Liver (tissue), 7 donors: ENCODE measurements at regions not wholly inside any gene's neighbourhood (a gene's known extent, or its start where the extent isn't known, plus 50 kb on each side); places are given as distances from the start of the nearest gene placed in this dataset.
A peak's percentile ranks its signal among the peaks of the same experiment; 100 is the strongest.

Experiments used
- DNase-seq: peaks from one replicate; pipeline ENCODE4 v3.0.0-alpha.2; 2017; ENCODE audit warnings: low spot score
- H3K27ac ChIP-seq, 2 donors: one replicate each; pipeline ENCODE4 v1.7.0; 2013; ENCODE audit warnings: inconsistent platforms in 2 of 2, low read length in 2 of 2, control low read depth in 1 of 2, low read depth in 1 of 2, mild to moderate bottlenecking in 1 of 2
- H3K27me3 ChIP-seq, 4 donors: one replicate each; pipeline versions ENCODE4 v1.6.1 to v1.7.0; 2013; ENCODE audit warnings: low read length in 3 of 4, inconsistent platforms in 1 of 4, mild to moderate bottlenecking in 1 of 4, moderate library complexity in 1 of 4; ENCODE audit not compliant: control insufficient read depth in 4 of 4, insufficient read depth in 4 of 4
- H3K36me3 ChIP-seq, 4 donors: one replicate each; pipeline versions ENCODE4 v1.6.1 to v1.7.0; 2013; ENCODE audit warnings: low read length in 3 of 4, mild to moderate bottlenecking in 3 of 4, low read depth in 1 of 4, moderate library complexity in 1 of 4; ENCODE audit not compliant: control insufficient read depth in 4 of 4, insufficient read depth in 3 of 4
- H3K4me1 ChIP-seq, 4 donors: one replicate each; pipeline versions ENCODE4 v1.6.1 to v1.7.0; 2013; ENCODE audit warnings: low read length in 3 of 4, mild to moderate bottlenecking in 3 of 4, moderate library complexity in 1 of 4; ENCODE audit not compliant: control insufficient read depth in 4 of 4, insufficient read depth in 4 of 4
- H3K4me3 ChIP-seq, 3 donors: one replicate each; pipeline versions ENCODE4 v1.6.1 to v1.7.0; 2013; ENCODE audit warnings: low read length in 3 of 3, control low read depth in 1 of 3, low read depth in 1 of 3, mild to moderate bottlenecking in 1 of 3
- H3K9ac ChIP-seq, 2 donors: one replicate each; pipeline ENCODE4 v1.7.0; 2013; ENCODE audit warnings: low read length in 2 of 2, mild to moderate bottlenecking in 2 of 2, moderate library complexity in 2 of 2, control low read depth in 1 of 2, low read depth in 1 of 2
- H3K9me3 ChIP-seq, 4 donors: one replicate each; pipeline versions ENCODE4 v1.6.1 to v1.7.0; 2013; ENCODE audit warnings: low read length in 3 of 4; ENCODE audit not compliant: control insufficient read depth in 4 of 4
- ATF3 ChIP-seq: IDR thresholded peaks from 2 replicates; pipeline ENCODE4 v1.6.1; 2016; ENCODE audit warnings: antibody characterized with exemption
- FOXA1 ChIP-seq: IDR thresholded peaks from 2 replicates; pipeline ENCODE4 v1.6.1; 2016; ENCODE audit warnings: antibody characterized with exemption
- FOXA2 ChIP-seq: IDR thresholded peaks from 2 replicates; pipeline ENCODE4 v1.6.1; 2016; ENCODE audit warnings: antibody characterized with exemption
- GABPA ChIP-seq, 2 donors: IDR thresholded peaks in 1 of 2; conservative IDR thresholded peaks in 1 of 2; 2 replicates each; pipeline ENCODE4 v1.6.1; 2016; ENCODE audit warnings: antibody characterized with exemption in 2 of 2, mild to moderate bottlenecking in 1 of 2, moderate library complexity in 1 of 2
- HNF4A ChIP-seq, 2 donors: conservative IDR thresholded peaks; 2 replicates each; pipeline ENCODE4 v1.6.1; 2016; ENCODE audit warnings: antibody characterized with exemption in 2 of 2, mild to moderate bottlenecking in 2 of 2
- HNF4G ChIP-seq: IDR thresholded peaks from 2 replicates; pipeline ENCODE4 v1.6.1; 2016; ENCODE audit warnings: antibody characterized with exemption
- JUND ChIP-seq, 2 donors: IDR thresholded peaks; 2 replicates each; pipeline ENCODE4 v1.6.1; 2016; ENCODE audit warnings: antibody characterized with exemption in 2 of 2
- MAX ChIP-seq: IDR thresholded peaks from 2 replicates; pipeline ENCODE4 v1.6.1; 2016; ENCODE audit warnings: antibody characterized with exemption
- NR2F2 ChIP-seq: IDR thresholded peaks from 2 replicates; pipeline ENCODE4 v1.6.1; 2016; ENCODE audit warnings: antibody characterized with exemption
- RAD21 ChIP-seq, 2 donors: IDR thresholded peaks; 2 replicates each; pipeline ENCODE4 v1.6.1; 2016; ENCODE audit warnings: antibody characterized with exemption in 2 of 2, mild to moderate bottlenecking in 2 of 2
- REST ChIP-seq: IDR thresholded peaks from 2 replicates; pipeline ENCODE4 v1.6.1; 2016; ENCODE audit warnings: antibody characterized with exemption, mild to moderate bottlenecking
- TAF1 ChIP-seq: conservative IDR thresholded peaks from 2 replicates; pipeline ENCODE4 v1.6.1; 2016; ENCODE audit warnings: antibody characterized with exemption, mild to moderate bottlenecking
- YY1 ChIP-seq: IDR thresholded peaks from 2 replicates; pipeline ENCODE4 v1.6.1; 2016; ENCODE audit warnings: antibody characterized with exemption, mild to moderate bottlenecking
- WGBS: extraction: QIAGEN DNeasy Blood & Tissue Kit; methylation state at CpG from one replicate; pipeline ENCODE4 v1.1.7; 2013; 5-methylcytosine and 5-hydroxymethylcytosine counted together
- donor health status: healthy.
- donor health status: healthy.
- donor health status: healthy.
- donor health status: healthy.

GRCh38 chr13:93001866-93002461 lies 224.6 kb upstream of the GPC6 start:
- H3K4me3 ChIP-seq: no peak overlapping the region
- peaks cover 0 to 3% (median under 1%) of the 10 kb centered on the region in 4 donors for H3K9me3 ChIP-seq
- no peaks in the 10 kb centered on the region for H3K4me1 ChIP-seq
- WGBS: 88% methylated on average over 5 of the region's 5 CpGs
- no peak overlapping the region for H3K27ac ChIP-seq
- H3K9ac ChIP-seq: no peak overlapping the region
- TF ChIP-seq REST: no peak
- TF ChIP-seq NR2F2: no peak
- no peak for TF ChIP-seq ATF3
- TF ChIP-seq HNF4A (conservative IDR thresholded peaks at IDR 0.05): no peak
- TF ChIP-seq YY1: no peak
- no peak for TF ChIP-seq HNF4G
- no peaks in the 10 kb centered on the region for H3K27me3 ChIP-seq
- no peak for DNase-seq
- no peaks in the 10 kb centered on the region for H3K36me3 ChIP-seq

GRCh38 chr13:93003531-93003930 lies 223.1 kb upstream of the GPC6 start:
- Histone ChIP-seq H3K36me3 (no peaks in the 10 kb centered on the region), H3K4me3 (no peak overlapping the region), H3K27me3 (no peaks in the 10 kb centered on the region), H3K27ac (no peak overlapping the region), H3K9ac (no peak overlapping the region), H3K9me3 (peaks cover 0 to 6% (median under 1%) of the 10 kb centered on the region in 4 donors), H3K4me1 (no peaks in the 10 kb centered on the region)
- DNase-seq: no peak
- WGBS: 89% methylated on average over 3 of the region's 3 CpGs
- TF ChIP-seq FOXA2: no peak
- TF ChIP-seq FOXA1: no peak
- no peak for TF ChIP-seq MAX
- no peak for TF ChIP-seq NR2F2
- TF ChIP-seq JUND (IDR thresholded peaks at IDR 0.05): no peak

- H3K36me3 ChIP-seq: no peaks in the 10 kb centered on the region
- peaks cover 0 to 6% (median under 1%) of the 10 kb centered on the region in 4 donors for H3K9me3 ChIP-seq
- no peak overlapping the region for H3K27ac ChIP-seq
- no peaks in the 10 kb centered on the region for H3K27me3 ChIP-seq
- no peak for DNase-seq
- peak; percentile 40 to 59 for TF ChIP-seq RAD21 (IDR thresholded peaks at IDR 0.05)
- no peak for TF ChIP-seq JUND (IDR thresholded peaks at IDR 0.05)
- TF ChIP-seq TAF1: no peak
- no peak for TF ChIP-seq GABPA (IDR thresholded peaks at IDR 0.05 in 1 of 2, conservative IDR thresholded peaks at IDR 0.05 in 1 of 2)
- TF ChIP-seq HNF4A (conservative IDR thresholded peaks at IDR 0.05): no peak
- no peak overlapping the region for H3K9ac ChIP-seq
- H3K4me3 ChIP-seq: no peak overlapping the region
- no peaks in the 10 kb centered on the region for H3K4me1 ChIP-seq
These were observed 221.7 kb upstream of the GPC6 start for GRCh38 chr13:93004919-93005318.
